ENCODE measurements at regions not wholly inside any gene's neighbourhood (a gene's known extent, or its start where the extent isn't known, plus 50 kb on each side); places are given as distances from the start of the nearest gene placed in this dataset.

GRCh38 chr1:60715970-60716369 lies 366.4 kb upstream of the NFIA start:
- peaks cover 30% of the 10 kb centered on the region for H3K27me3 ChIP-seq (replicated peaks; ENCODE audit: insufficient read depth, low read depth, low read length, poor library complexity)
- BruUV-seq (replicated peaks), result no TSS peak
- no peaks in the 10 kb centered on the region for H3K9me3 ChIP-seq (ENCODE audit: low read depth, low read length, poor library complexity, severe bottlenecking)
- no peaks in the 10 kb centered on the region for H3K36me3 ChIP-seq (ENCODE audit: insufficient read depth, low read length, poor library complexity, severe bottlenecking)
- CTCF ChIA-PET, result no interaction called here
- no peak overlapping the region for H3K4me3 ChIP-seq (ENCODE audit: low read depth, low read length, poor library complexity, severe bottlenecking)
- H3K27ac ChIP-seq (ENCODE audit: low read depth, low read length, poor library complexity, severe bottlenecking), result no peak overlapping the region
- DNase-seq (ENCODE audit: low spot score), result no peak
- POLR2A ChIA-PET (ENCODE audit: low non-redundant PET), result interaction anchor here (0.6 kb wide), 1 partner anchor 1092 kb away, joined by 3 read pairs; no protein-coding TSS in a partner anchor
- intact Hi-C loops (cut with micrococcal nuclease; ENCODE audit: unreplicated experiment), result no loop called here
- H3K4me1 ChIP-seq (ENCODE audit: insufficient read depth, low read length, poor library complexity, severe bottlenecking), result no peaks in the 10 kb centered on the region
- TF ChIP-seq EZH2 (IDR thresholded peaks at IDR 0.05; ENCODE audit: borderline replicate concordance, low read depth, low read length, poor library complexity, severe bottlenecking), result no peak

GRCh38 chr1:60709426-60709825 lies 372.9 kb upstream of the NFIA start:
- Histone ChIP-seq H3K9me3 (ENCODE audit: low read depth, low read length, poor library complexity, severe bottlenecking) (no peaks in the 10 kb centered on the region), H3K27me3 (replicated peaks; ENCODE audit: insufficient read depth, low read depth, low read length, poor library complexity) (peaks cover 77% of the 10 kb centered on the region), H3K4me1 (ENCODE audit: insufficient read depth, low read length, poor library complexity, severe bottlenecking) (no peaks in the 10 kb centered on the region), H3K4me3 (ENCODE audit: low read depth, low read length, poor library complexity, severe bottlenecking) (no peak overlapping the region), H3K36me3 (ENCODE audit: insufficient read depth, low read length, poor library complexity, severe bottlenecking) (no peaks in the 10 kb centered on the region), H3K27ac (ENCODE audit: low read depth, low read length, poor library complexity, severe bottlenecking) (no peak overlapping the region)
- intact Hi-C loops (cut with micrococcal nuclease; ENCODE audit: unreplicated experiment), result no loop called here
- no peak for DNase-seq (ENCODE audit: low spot score)
- ChIA-PET CTCF (no interaction called here), POLR2A (ENCODE audit: low non-redundant PET) (no interaction called here)
- BruUV-seq (replicated peaks), result no TSS peak
- TF ChIP-seq EZH2 (IDR thresholded peaks at IDR 0.05; ENCODE audit: borderline replicate concordance, low read depth, low read length, poor library complexity, severe bottlenecking), result no peak
- TF ChIP-seq CTCF (conservative IDR thresholded peaks at IDR 0.05; ENCODE audit: low read depth, low read length), result no peak

GRCh38 chr1:60705026-60705425 lies 377.3 kb upstream of the NFIA start:
- Histone ChIP-seq H3K27me3 (replicated peaks; ENCODE audit: insufficient read depth, low read depth, low read length, poor library complexity) (peaks cover 75% of the 10 kb centered on the region), H3K27ac (ENCODE audit: low read depth, low read length, poor library complexity, severe bottlenecking) (no peak overlapping the region), H3K4me1 (ENCODE audit: insufficient read depth, low read length, poor library complexity, severe bottlenecking) (no peaks in the 10 kb centered on the region), H3K4me3 (ENCODE audit: low read depth, low read length, poor library complexity, severe bottlenecking) (no peak overlapping the region), H3K9me3 (ENCODE audit: low read depth, low read length, poor library complexity, severe bottlenecking) (no peaks in the 10 kb centered on the region), H3K36me3 (ENCODE audit: insufficient read depth, low read length, poor library complexity, severe bottlenecking) (no peaks in the 10 kb centered on the region)
- CTCF ChIA-PET, result no interaction called here
- BruUV-seq (replicated peaks), result no TSS peak
- no peak for DNase-seq (ENCODE audit: low spot score)
- TF ChIP-seq EZH2 (IDR thresholded peaks at IDR 0.05; ENCODE audit: borderline replicate concordance, low read depth, low read length, poor library complexity, severe bottlenecking), result no peak
- no peak for TF ChIP-seq CTCF (conservative IDR thresholded peaks at IDR 0.05; ENCODE audit: low read depth, low read length)
- intact Hi-C loops (cut with micrococcal nuclease; ENCODE audit: unreplicated experiment), result no loop called here
- POLR2A ChIA-PET (ENCODE audit: low non-redundant PET), result no interaction called here

GRCh38 chr1:60703155-60703554 lies 379.2 kb upstream of the NFIA start:
- DNase-seq (ENCODE audit: low spot score), result no peak
- ChIA-PET CTCF (no interaction called here), POLR2A (ENCODE audit: low non-redundant PET) (no interaction called here)
- no peak overlapping the region for H3K27ac ChIP-seq (ENCODE audit: low read depth, low read length, poor library complexity, severe bottlenecking)
- no peak for TF ChIP-seq EZH2 (IDR thresholded peaks at IDR 0.05; ENCODE audit: borderline replicate concordance, low read depth, low read length, poor library complexity, severe bottlenecking)
- no peak for TF ChIP-seq CTCF (conservative IDR thresholded peaks at IDR 0.05; ENCODE audit: low read depth, low read length)
- no peaks in the 10 kb centered on the region for H3K36me3 ChIP-seq (ENCODE audit: insufficient read depth, low read length, poor library complexity, severe bottlenecking)
- H3K4me1 ChIP-seq (ENCODE audit: insufficient read depth, low read length, poor library complexity, severe bottlenecking), result no peaks in the 10 kb centered on the region
- intact Hi-C loops (cut with micrococcal nuclease; ENCODE audit: unreplicated experiment), result no loop called here
- H3K27me3 ChIP-seq (replicated peaks; ENCODE audit: insufficient read depth, low read depth, low read length, poor library complexity), result peaks cover 61% of the 10 kb centered on the region
- no peaks in the 10 kb centered on the region for H3K9me3 ChIP-seq (ENCODE audit: low read depth, low read length, poor library complexity, severe bottlenecking)
- BruUV-seq (replicated peaks), result no TSS peak
- no peak overlapping the region for H3K4me3 ChIP-seq (ENCODE audit: low read depth, low read length, poor library complexity, severe bottlenecking)

All from A673 (cell line).